Transverse colon (tissue), 4 donors: ENCODE measurements at regions not wholly inside any gene's neighbourhood (a gene's known extent, or its start where the extent isn't known, plus 50 kb on each side); places are given as distances from the start of the nearest gene placed in this dataset.

ENCODE experiments used
- DNase-seq: peaks from one replicate; pipeline ENCODE4 v3.0.0-alpha.2; 2019
- H3K27ac ChIP-seq, 4 donors: fragments of 200-600 bp; sonication (generic); 2 replicates each; pipeline ENCODE4 v1.5.1; 2016 to 2018; ENCODE audit warnings: inconsistent platforms in 4 of 4
- H3K27me3 ChIP-seq: fragments of 200-600 bp; sonication (generic); 2 replicates; pipeline ENCODE4 v1.5.1; 2017; ENCODE audit warnings: inconsistent platforms
- H3K36me3 ChIP-seq, 4 donors: fragments of 200-600 bp; sonication (generic); 2 replicates each; pipeline ENCODE4 v1.5.1; 2017 to 2019; ENCODE audit warnings: inconsistent platforms in 4 of 4
- H3K4me1 ChIP-seq, 4 donors: fragments of 200-600 bp; sonication (generic); 2 replicates each; pipeline ENCODE4 v1.5.1; 2017 to 2020; ENCODE audit warnings: inconsistent platforms in 4 of 4
- H3K4me3 ChIP-seq, 4 donors: fragments of 200-600 bp; sonication (generic); 1 replicate in 1 of 4; 2 replicates in 3 of 4; pipeline versions ENCODE4 v1.5.1 to v1.6.1; 2017 to 2019; ENCODE audit warnings: inconsistent platforms in 4 of 4
- H3K9me3 ChIP-seq, 2 donors: fragments of 200-600 bp; sonication (generic); 2 replicates each; pipeline ENCODE4 v1.5.1; 2017 to 2019; ENCODE audit warnings: inconsistent platforms in 2 of 2
- CTCF ChIP-seq, 5 experiments: fragments of 200-600 bp in 3 of 5; fragments of 450-650 bp in 2 of 5; sonication (generic) in 3 of 5; IDR thresholded peaks; 1 replicate in 2 of 5; 2 replicates in 3 of 5; pipeline ENCODE4 v1.5.1; 2016 to 2017; ENCODE audit warnings: antibody characterized with exemption in 5 of 5, inconsistent platforms in 3 of 5, mild to moderate bottlenecking in 2 of 5, moderate library complexity in 1 of 5
- EP300 ChIP-seq: sonication (generic); formaldehyde crosslinking; IDR thresholded peaks from one replicate; pipeline ENCODE4 v1.6.1; 2017; ENCODE audit warnings: antibody characterized with exemption, low read depth
- POLR2A ChIP-seq: fragments of 450-650 bp; IDR thresholded peaks from one replicate; pipeline ENCODE4 v1.6.1; 2016; ENCODE audit warnings: antibody characterized with exemption, mild to moderate bottlenecking, moderate library complexity
- POLR2AphosphoS5 ChIP-seq, 3 donors: sonication (generic); formaldehyde crosslinking; IDR thresholded peaks; one replicate each; pipeline ENCODE4 v1.6.1; 2016; ENCODE audit warnings: antibody characterized with exemption in 3 of 3
- WGBS, 2 donors: methylation state at CpG; one replicate each; pipeline ENCODE4 v1.1.5; 2018; ENCODE audit warnings: low coverage in 1 of 2; 5-methylcytosine and 5-hydroxymethylcytosine counted together
- in situ Hi-C, 4 donors: fragments of 200-750 bp; cut with MboI; loops; one replicate each; pipeline versions ENCODE4 v1.15.0 to v1.15.1; 2017; ENCODE audit warnings: low sequenced_read_pairs in 3 of 4, low pct_ligation_motif_present in 1 of 4, low pct_unique_long_range_greater_than_20kb in 1 of 4
- intact Hi-C: fragments of 100-400 bp; cut with DNase I; formaldehyde crosslinking; loops from one replicate; pipeline ENCODE4 v1.15.1; 2023; ENCODE audit warnings: low total_unique reads

- Histone ChIP-seq H3K9me3 (no peaks in the 10 kb centered on the region), H3K4me3 (no peak overlapping the region), H3K27ac (no peak overlapping the region), H3K4me1 (no peaks in the 10 kb centered on the region), H3K36me3 (no peaks in the 10 kb centered on the region), H3K27me3 (peaks cover 29% of the 10 kb centered on the region)
- 79% methylated on average over 13 of the region's 13 CpGs; no CpG with 5 or more reads in 1 of the 2 donors for WGBS, 2 donors
- TF ChIP-seq POLR2A (no peak), POLR2AphosphoS5 (IDR thresholded peaks at IDR 0.05) (no peak), CTCF (IDR thresholded peaks at IDR 0.05) (no peak), EP300 (no peak)
- in situ Hi-C loops (no loop called here), intact Hi-C loops (no loop called here)
- DNase-seq: no peak
Measured at GRCh38 chr3:13199899-13200451, 126.7 kb upstream of the IQSEC1 start.

GRCh38 chr3:13199006-13199776 is 126.0 kb upstream of the IQSEC1 start:
- Histone ChIP-seq H3K4me3 (no peak overlapping the region), H3K36me3 (no peaks in the 10 kb centered on the region), H3K27me3 (peaks cover 21% of the 10 kb centered on the region), H3K27ac (no peak overlapping the region), H3K4me1 (no peaks in the 10 kb centered on the region), H3K9me3 (no peaks in the 10 kb centered on the region)
- in situ Hi-C loops (no loop called here), intact Hi-C loops (no loop called here)
- WGBS, 2 donors: 75% methylated on average over 25 of the region's 25 CpGs; no CpG with 5 or more reads in 1 of the 2 donors
- DNase-seq: no peak
- TF ChIP-seq POLR2AphosphoS5 (IDR thresholded peaks at IDR 0.05) (no peak), EP300 (no peak), CTCF (IDR thresholded peaks at IDR 0.05) (no peak), POLR2A (no peak)

GRCh38 chr3:13198264-13198879 is 125.1 kb upstream of the IQSEC1 start:
- Histone ChIP-seq H3K4me1 (no peaks in the 10 kb centered on the region), H3K36me3 (no peaks in the 10 kb centered on the region), H3K4me3 (no peak overlapping the region), H3K9me3 (no peaks in the 10 kb centered on the region), H3K27ac (no peak overlapping the region), H3K27me3 (peaks cover 13% of the 10 kb centered on the region)
- intact Hi-C loops (no loop called here), in situ Hi-C loops (no loop called here)
- 33 to 78% methylated on average over 1 to 11 of the region's 11 CpGs for WGBS, 2 donors
- TF ChIP-seq CTCF (IDR thresholded peaks at IDR 0.05) (no peak), EP300 (no peak), POLR2AphosphoS5 (IDR thresholded peaks at IDR 0.05) (no peak), POLR2A (no peak)
- no peak for DNase-seq

GRCh38 chr3:13197795-13198194 is 124.6 kb upstream of the IQSEC1 start:
- intact Hi-C loops (no loop called here), in situ Hi-C loops (no loop called here)
- 80% methylated on average over 13 of the region's 13 CpGs; no CpG with 5 or more reads in 1 of the 2 donors for WGBS, 2 donors
- no peaks in the 10 kb centered on the region for H3K36me3 ChIP-seq
- H3K27me3 ChIP-seq: peaks cover 12% of the 10 kb centered on the region
- no peak overlapping the region for H3K27ac ChIP-seq
- no peaks in the 10 kb centered on the region for H3K9me3 ChIP-seq
- TF ChIP-seq POLR2A (no peak), EP300 (no peak), POLR2AphosphoS5 (IDR thresholded peaks at IDR 0.05) (no peak), CTCF (IDR thresholded peaks at IDR 0.05) (no peak)
- no peak overlapping the region for H3K4me3 ChIP-seq
- H3K4me1 ChIP-seq: no peaks in the 10 kb centered on the region
- no peak for DNase-seq
